Astrocyte of the spinal cord (primary cell): ENCODE measurements at regions not wholly inside any gene's neighbourhood (a gene's known extent, or its start where the extent isn't known, plus 50 kb on each side); places are given as distances from the start of the nearest gene placed in this dataset.

Source experiments
- DNase-seq: peaks from one replicate; pipeline ENCODE4 v3.0.0; 2011; ENCODE audit warnings: low read depth, low spot score
- H3K4me3 ChIP-seq: 2 replicates; pipeline ENCODE4 v1.5.1; 2011; ENCODE audit warnings: low read depth, mild to moderate bottlenecking, low read length, moderate library complexity
- CTCF ChIP-seq: IDR thresholded peaks from 2 replicates; pipeline ENCODE4 v1.5.1; 2012; ENCODE audit warnings: low read depth, mild to moderate bottlenecking, low read length, inconsistent platforms
- in situ Hi-C: cut with HindIII; loops from 2 replicates; pipeline ENCODE4 v1.10.0; 2017; ENCODE audit warnings: low sequenced_read_pairs

DNA sequence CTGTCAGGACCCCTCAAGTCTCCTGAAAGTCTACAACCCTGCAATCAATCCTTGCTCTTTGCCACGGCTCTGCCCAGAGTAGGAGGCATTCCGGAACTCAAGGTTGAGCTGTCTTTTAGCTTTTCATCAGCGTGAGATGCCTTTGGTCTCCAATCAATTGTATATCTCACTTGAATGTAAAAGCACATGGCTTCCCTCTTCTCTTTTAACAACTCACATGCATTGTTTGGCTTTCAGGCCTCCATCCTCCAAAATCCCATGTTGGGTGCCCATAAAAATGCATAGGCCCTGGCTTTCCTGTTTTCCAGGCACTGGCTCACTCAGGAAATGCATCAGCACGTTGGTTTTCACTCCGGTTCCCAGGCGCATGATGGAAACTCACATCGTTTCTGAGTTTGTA lies 64.0 kb upstream of the FOXF1 start:
- TF ChIP-seq CTCF: no peak
- no peak for DNase-seq
- in situ Hi-C loops: no loop called here
- H3K4me3 ChIP-seq: no peak overlapping the region

- no peak for TF ChIP-seq CTCF
- DNase-seq: no peak
- no peak overlapping the region for H3K4me3 ChIP-seq
- in situ Hi-C loops: no loop called here
Observed at GRCh38 chr16:86447228-86447627, 63.1 kb upstream of the FOXF1 start.

DNA sequence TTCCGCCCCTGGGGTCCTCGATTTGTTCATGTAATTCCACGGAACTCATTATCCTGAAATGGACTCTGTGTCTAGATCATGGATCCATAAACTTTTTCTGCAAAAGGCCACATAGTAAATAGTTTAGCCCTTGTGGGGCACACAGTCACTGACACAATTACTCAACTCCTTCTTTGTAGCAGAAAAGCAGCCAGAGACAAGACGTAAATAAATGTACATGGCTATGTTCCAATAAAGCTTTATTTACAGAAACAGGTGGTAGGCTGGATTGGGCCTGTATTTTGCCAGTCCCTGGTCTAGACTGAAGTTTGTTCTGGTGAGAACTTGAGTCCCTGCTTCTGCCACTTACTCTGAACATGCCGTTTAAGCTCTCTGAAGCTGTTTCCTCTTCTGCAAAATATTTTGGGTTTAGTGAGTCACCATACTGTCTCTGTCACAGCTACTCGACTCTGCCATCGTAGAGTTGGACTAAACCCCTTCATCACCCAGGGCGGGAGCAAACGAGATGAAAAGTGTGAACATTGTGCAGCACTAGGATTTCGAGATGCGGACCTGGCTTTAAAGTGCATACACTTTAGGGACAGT lies 61.9 kb upstream of the FOXF1 start:
- in situ Hi-C loops: no loop called here
- no peak overlapping the region for H3K4me3 ChIP-seq
- TF ChIP-seq CTCF: no peak

DNA sequence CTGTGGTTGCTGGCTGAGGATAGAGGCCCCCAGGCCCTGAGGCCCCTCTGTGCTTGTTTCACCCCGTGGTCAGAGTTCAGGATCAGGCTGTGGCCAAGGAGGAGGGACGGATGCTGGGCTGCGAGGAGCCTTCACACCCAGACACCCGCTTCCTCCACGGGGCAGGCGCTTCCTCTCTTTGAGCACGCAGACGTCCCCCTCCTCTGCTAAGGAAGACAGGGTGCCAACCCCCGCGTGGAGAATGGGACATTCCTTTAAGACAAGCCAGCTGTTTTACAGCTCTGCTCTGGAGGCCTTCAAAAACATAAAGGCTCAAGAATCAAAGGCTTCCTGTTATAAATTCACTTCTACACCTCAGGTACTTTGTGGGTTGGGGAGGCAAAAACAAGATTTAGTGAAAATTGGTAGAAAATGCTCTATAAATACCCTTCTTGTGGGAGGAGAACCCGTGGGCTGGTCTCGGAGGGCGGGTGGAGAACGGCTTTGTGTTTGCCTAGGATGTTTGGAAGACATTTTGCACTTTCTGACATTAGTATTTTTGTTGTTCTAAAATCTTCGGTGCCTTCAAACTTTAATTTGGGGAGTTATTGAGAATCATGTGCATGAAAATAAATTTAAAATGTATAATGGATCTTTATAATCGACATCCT lies 60.8 kb upstream of the FOXF1 start:
- H3K4me3 ChIP-seq: no peak overlapping the region
- in situ Hi-C loops: no loop called here
- TF ChIP-seq CTCF: no peak
- no peak for DNase-seq

More for the DNA sequence above, 61.9 kb upstream of the FOXF1 start:
- DNase-seq: no peak

GRCh38 chr16:86450691-86451090 lies 59.6 kb upstream of the FOXF1 start:
- H3K4me3 ChIP-seq: no peak overlapping the region
- in situ Hi-C loops: no loop called here
- DNase-seq: no peak
- TF ChIP-seq CTCF: no peak

- in situ Hi-C loops: no loop called here
- no peak for DNase-seq
- H3K4me3 ChIP-seq: no peak overlapping the region
- TF ChIP-seq CTCF: no peak
Observed at GRCh38 chr16:86452451-86452850, 57.9 kb upstream of the FOXF1 start.
